Thyroid gland (tissue), 4 donors: ENCODE measurements at regions not wholly inside any gene's neighbourhood (a gene's known extent, or its start where the extent isn't known, plus 50 kb on each side); places are given as distances from the start of the nearest gene placed in this dataset.

Experiments
- CTCF ChIP-seq, 6 experiments: fragments of 200-600 bp in 3 of 6; fragments of 450-650 bp in 3 of 6; sonication (generic) in 3 of 6; IDR thresholded peaks; one replicate each; pipeline ENCODE4 v1.5.1; 2016 to 2019; ENCODE audit warnings: antibody characterized with exemption in 6 of 6, mild to moderate bottlenecking in 2 of 6, inconsistent platforms in 1 of 6, moderate library complexity in 1 of 6
- POLR2A ChIP-seq, 2 donors: fragments of 450-650 bp; IDR thresholded peaks; one replicate each; pipeline ENCODE4 v1.6.1; 2017; ENCODE audit warnings: antibody characterized with exemption in 2 of 2, mild to moderate bottlenecking in 2 of 2, moderate library complexity in 1 of 2

DNA sequence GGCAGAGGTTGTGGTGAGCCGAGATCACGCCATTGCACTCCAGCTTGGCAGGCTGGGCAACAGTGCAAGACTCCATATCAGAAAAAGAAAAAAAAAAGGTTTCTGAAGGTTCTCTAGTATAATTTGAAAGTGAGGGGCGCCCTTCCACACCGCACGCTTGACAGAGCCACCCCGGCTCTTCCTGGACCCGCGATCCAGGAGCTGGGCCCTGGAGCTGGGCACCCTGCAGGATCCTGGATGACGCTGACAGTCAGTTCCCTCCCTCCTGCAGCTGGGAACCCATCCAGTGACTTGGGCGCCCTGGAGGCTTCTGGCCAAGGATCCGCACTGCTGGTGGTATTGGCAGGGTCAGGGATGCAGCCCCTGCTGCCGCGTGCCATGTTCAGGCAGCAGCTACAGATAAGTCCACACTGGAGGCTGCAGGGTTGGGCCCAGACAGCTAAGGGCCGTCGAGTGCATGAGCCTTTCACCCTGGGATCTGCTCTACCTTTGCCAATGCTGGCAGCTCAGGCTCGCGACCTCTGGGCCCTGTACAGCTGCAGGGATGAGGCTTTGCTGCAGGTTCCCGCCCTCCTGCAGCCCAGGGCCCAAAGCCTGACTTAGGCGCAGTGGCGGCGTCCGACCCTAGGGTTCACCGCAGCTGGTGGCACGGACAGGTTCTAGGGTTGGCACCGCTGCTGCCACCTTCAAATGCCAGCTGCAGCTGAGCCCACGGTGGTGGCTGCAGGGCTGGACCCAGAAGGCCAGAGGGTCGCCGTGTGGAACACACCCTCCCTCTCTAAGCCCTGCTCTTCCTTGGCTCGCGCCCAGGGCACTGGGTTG is 110.2 kb downstream of the OR13A1 start:
- TF ChIP-seq CTCF (IDR thresholded peaks at IDR 0.05) (no peak), POLR2A (IDR thresholded peaks at IDR 0.05) (no peak)
